ENCODE measurements at regions not wholly inside any gene's neighbourhood (a gene's known extent, or its start where the extent isn't known, plus 50 kb on each side); places are given as distances from the start of the nearest gene placed in this dataset.
A peak's percentile ranks its signal among the peaks of the same experiment; 100 is the strongest.

DNA sequence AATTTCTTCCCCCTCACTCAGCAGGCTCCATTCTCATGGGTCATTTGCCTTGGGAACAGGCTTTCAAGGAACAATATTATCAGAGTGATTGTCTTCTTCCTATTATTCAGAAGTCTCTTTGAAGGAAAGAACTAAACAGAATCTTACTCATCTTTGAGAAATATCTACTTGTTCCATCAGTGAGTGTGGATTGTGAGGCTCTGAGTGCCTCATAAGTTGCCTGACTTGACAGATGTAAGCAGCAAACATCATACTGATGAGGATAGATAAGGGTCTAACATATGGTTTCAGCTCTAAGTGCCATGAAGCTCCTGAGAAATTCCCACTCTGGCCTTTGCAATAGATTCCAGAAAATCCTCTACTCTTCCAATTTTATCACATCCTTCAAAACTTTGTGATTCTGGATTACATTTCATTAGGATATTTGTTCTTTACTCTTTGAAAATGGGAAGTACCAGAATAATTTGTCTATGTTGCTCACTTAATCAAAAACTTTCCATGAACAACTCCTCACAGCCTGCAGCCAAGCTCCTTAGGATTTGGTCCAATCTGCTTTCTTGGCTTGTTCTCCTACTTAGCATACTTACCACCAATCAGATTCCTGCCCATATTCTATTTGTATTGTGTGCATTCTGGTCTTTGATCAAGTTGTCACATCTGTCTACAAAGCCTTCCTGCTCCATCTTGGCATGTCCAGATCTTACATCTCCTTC, 120.1 kb downstream of the RPL22L1 start:
- Mint-ChIP-seq H3K9me3 (ENCODE audit: low read depth, unreplicated experiment) (peaks cover 7% of the 10 kb centered on the region), H3K4me3 (ENCODE audit: low read depth, unreplicated experiment) (no peak overlapping the region), H3K27ac (ENCODE audit: unreplicated experiment) (no peak overlapping the region), H3K27me3 (ENCODE audit: unreplicated experiment) (no peaks in the 10 kb centered on the region), H3K4me1 (ENCODE audit: low read depth, unreplicated experiment) (peaks cover 53% of the 10 kb centered on the region), H3K36me3 (ENCODE audit: insufficient read depth, unreplicated experiment) (no peaks in the 10 kb centered on the region)
- no TSS peak for BruUV-seq (replicated peaks)
- CTCF ChIA-PET: interaction anchor here (0.6 kb wide), 1 partner anchor 199 kb away, joined by 9 read pairs; no protein-coding TSS in a partner anchor
- TF ChIP-seq, protein P1, sequence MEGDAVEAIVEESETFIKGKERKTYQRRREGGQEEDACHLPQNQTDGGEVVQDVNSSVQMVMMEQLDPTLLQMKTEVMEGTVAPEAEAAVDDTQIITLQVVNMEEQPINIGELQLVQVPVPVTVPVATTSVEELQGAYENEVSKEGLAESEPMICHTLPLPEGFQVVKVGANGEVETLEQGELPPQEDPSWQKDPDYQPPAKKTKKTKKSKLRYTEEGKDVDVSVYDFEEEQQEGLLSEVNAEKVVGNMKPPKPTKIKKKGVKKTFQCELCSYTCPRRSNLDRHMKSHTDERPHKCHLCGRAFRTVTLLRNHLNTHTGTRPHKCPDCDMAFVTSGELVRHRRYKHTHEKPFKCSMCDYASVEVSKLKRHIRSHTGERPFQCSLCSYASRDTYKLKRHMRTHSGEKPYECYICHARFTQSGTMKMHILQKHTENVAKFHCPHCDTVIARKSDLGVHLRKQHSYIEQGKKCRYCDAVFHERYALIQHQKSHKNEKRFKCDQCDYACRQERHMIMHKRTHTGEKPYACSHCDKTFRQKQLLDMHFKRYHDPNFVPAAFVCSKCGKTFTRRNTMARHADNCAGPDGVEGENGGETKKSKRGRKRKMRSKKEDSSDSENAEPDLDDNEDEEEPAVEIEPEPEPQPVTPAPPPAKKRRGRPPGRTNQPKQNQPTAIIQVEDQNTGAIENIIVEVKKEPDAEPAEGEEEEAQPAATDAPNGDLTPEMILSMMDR (IDR thresholded peaks at IDR 0.05; ENCODE audit: unreplicated experiment): no peak
- DNase-seq: no peak
- intact Hi-C loops (cut with micrococcal nuclease; ENCODE audit: unreplicated experiment): no loop called here

DNA sequence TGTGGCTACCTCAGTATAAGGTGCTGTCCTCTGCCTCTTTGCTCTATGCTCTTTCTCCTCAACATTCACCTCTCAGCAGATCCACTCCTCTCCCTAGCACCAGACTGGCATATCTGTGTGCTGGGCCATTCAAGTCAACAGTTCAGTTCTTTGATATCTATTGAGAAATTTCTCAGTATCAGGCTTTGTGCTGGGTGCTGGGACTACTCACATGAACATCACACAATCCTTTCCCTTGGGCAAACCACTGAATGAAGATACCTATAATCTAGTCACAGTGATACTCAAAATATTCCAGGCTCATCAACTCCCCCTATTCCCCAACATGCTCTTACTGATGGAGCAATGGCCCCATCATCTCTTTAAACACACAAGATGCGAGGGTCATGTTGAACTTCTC, 120.8 kb downstream of the RPL22L1 start:
- H3K9me3 Mint-ChIP-seq (ENCODE audit: low read depth, unreplicated experiment): peaks cover 7% of the 10 kb centered on the region
- H3K4me1 Mint-ChIP-seq (ENCODE audit: low read depth, unreplicated experiment): peaks cover 55% of the 10 kb centered on the region
- H3K27ac Mint-ChIP-seq (ENCODE audit: unreplicated experiment): no peak overlapping the region
- intact Hi-C loops (cut with micrococcal nuclease; ENCODE audit: unreplicated experiment): no loop called here
- no peaks in the 10 kb centered on the region for H3K27me3 Mint-ChIP-seq (ENCODE audit: unreplicated experiment)
- no TSS peak for BruUV-seq (replicated peaks)
- H3K36me3 Mint-ChIP-seq (ENCODE audit: insufficient read depth, unreplicated experiment): no peaks in the 10 kb centered on the region
- no peak for DNase-seq
- no peak overlapping the region for H3K4me3 Mint-ChIP-seq (ENCODE audit: low read depth, unreplicated experiment)
- TF ChIP-seq, protein P1 (IDR thresholded peaks at IDR 0.05; ENCODE audit: unreplicated experiment): no peak
- CTCF ChIA-PET: no interaction called here

DNA sequence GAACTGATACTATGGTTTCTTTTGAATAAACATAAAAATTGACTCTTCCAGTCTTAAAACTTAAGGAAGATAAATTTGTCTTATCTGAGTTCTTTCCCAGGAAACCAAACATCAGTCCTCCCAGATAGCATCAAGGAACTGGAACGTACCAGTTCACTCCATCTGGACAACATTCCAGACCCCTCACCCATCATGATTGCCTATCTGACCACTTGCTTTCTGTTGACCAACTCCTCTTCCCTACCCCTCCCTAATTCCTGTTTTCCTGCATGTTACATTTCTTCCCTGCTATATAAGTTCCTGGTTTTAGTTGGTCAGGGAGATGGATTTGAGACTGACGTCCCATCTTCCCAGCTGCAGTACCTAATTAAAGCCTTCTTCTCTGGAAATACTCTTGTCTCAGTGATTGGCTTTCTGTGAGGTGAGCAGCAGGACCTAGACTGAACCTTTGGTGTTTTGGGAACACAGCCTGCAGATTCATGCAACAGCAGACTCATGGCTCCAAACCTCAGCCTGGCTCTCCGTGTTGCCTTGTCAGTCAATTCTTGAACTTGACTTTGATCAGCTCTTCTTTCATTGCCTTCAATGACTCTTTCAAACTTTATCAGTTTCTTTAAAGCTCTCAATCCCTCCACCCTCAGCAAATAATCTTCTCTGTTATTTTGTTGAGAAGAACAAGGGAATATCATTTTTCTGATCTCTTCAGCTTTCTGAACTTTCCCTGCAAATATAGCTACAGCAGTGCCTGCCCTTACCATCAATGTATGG, 123.6 kb downstream of the RPL22L1 start:
- H3K36me3 Mint-ChIP-seq (ENCODE audit: insufficient read depth, unreplicated experiment): no peaks in the 10 kb centered on the region
- H3K27ac Mint-ChIP-seq (ENCODE audit: unreplicated experiment): peak overlapping the region; percentile 11
- no peak for DNase-seq
- TF ChIP-seq, protein P1 (IDR thresholded peaks at IDR 0.05; ENCODE audit: unreplicated experiment): no peak
- no TSS peak for BruUV-seq (replicated peaks)
- intact Hi-C loops (cut with micrococcal nuclease; ENCODE audit: unreplicated experiment): no loop called here
- peaks cover 7% of the 10 kb centered on the region for H3K9me3 Mint-ChIP-seq (ENCODE audit: low read depth, unreplicated experiment)
- H3K27me3 Mint-ChIP-seq (ENCODE audit: unreplicated experiment): no peaks in the 10 kb centered on the region
- H3K4me1 Mint-ChIP-seq (ENCODE audit: low read depth, unreplicated experiment): peaks cover 50% of the 10 kb centered on the region
- H3K4me3 Mint-ChIP-seq (ENCODE audit: low read depth, unreplicated experiment): no peak overlapping the region
- CTCF ChIA-PET: no interaction called here

DNA sequence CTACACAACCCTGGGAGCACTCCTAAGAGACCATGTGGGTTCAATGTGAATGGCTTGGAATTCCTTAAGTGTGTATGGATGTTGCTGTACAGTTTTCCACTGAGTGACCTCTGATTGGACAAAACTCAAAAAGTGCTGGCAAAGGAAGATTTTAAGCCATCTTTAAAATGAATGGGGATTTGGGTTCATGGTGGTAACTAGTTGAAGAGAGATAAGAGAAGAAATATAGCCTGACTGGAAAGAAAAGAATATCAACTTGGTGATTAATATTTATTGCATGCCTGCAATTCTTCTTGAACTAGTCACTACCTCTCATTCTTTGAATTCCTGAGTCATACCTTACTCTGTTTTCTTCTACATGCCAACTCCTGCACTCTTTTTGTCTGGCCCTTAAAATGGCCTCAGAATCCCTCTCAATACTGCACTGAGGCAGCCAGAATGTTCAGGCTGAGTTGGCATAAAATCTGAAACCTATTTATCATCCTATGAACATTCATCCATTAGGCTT, 124.7 kb downstream of the RPL22L1 start:
- H3K4me1 Mint-ChIP-seq (ENCODE audit: low read depth, unreplicated experiment): peaks cover 50% of the 10 kb centered on the region
- no peak overlapping the region for H3K27ac Mint-ChIP-seq (ENCODE audit: unreplicated experiment)
- H3K4me3 Mint-ChIP-seq (ENCODE audit: low read depth, unreplicated experiment): no peak overlapping the region
- no TSS peak for BruUV-seq (replicated peaks)
- intact Hi-C loops (cut with micrococcal nuclease; ENCODE audit: unreplicated experiment): no loop called here
- peaks cover 4% of the 10 kb centered on the region for H3K9me3 Mint-ChIP-seq (ENCODE audit: low read depth, unreplicated experiment)
- H3K36me3 Mint-ChIP-seq (ENCODE audit: insufficient read depth, unreplicated experiment): no peaks in the 10 kb centered on the region
- H3K27me3 Mint-ChIP-seq (ENCODE audit: unreplicated experiment): no peaks in the 10 kb centered on the region
- CTCF ChIA-PET: no interaction called here
- TF ChIP-seq, protein P1 (IDR thresholded peaks at IDR 0.05; ENCODE audit: unreplicated experiment): no peak
- DNase-seq: peak; percentile 40

Data from Calu3 (cell line).